ENCODE measurements at regions not wholly inside any gene's neighbourhood (a gene's known extent, or its start where the extent isn't known, plus 50 kb on each side); places are given as distances from the start of the nearest gene placed in this dataset.

DNA sequence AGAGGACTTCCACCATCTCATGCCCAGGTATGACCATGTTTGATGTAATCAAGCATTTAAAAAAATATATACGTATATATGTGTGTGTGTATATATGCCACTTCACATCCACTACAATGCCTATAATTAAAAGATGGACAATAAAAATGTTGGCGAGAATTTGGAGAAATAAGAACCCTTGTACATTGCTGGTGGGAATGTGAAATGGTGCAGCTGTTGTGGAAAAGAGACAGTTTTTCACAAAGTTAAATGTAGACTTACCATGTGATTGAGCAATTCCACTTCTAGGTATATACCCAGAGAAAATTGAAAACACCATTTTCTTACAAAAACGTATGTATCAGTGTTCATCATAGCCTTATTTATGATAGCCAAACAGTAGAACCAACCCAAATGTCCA lies 229.2 kb upstream of the WWC1 start:
- ATAC-seq, result no peak
- no peak for DNase-seq
- intact Hi-C loops (cut with DNase I), result no loop called here

DNA sequence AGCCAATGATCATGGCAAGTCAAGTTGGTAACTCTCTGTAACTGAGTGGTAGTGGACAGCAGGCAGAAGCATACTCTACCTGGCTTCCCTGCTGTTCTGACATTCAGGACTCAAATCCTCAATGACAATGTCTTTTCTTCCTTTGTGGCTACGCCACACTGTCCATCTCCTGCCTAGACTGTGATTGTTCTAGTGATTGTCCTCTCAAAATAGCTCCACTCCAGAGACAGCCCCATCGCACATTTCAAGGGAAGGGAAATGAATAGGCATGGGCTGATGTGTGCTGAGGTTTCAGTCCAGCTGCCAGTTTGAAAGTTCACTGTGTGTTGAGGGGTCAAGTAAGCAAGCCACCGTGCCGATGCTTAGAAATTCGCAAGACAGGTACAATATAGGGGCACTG lies 227.0 kb upstream of the WWC1 start:
- ATAC-seq, result no peak
- intact Hi-C loops (cut with DNase I), result no loop called here
- no peak for DNase-seq

DNA sequence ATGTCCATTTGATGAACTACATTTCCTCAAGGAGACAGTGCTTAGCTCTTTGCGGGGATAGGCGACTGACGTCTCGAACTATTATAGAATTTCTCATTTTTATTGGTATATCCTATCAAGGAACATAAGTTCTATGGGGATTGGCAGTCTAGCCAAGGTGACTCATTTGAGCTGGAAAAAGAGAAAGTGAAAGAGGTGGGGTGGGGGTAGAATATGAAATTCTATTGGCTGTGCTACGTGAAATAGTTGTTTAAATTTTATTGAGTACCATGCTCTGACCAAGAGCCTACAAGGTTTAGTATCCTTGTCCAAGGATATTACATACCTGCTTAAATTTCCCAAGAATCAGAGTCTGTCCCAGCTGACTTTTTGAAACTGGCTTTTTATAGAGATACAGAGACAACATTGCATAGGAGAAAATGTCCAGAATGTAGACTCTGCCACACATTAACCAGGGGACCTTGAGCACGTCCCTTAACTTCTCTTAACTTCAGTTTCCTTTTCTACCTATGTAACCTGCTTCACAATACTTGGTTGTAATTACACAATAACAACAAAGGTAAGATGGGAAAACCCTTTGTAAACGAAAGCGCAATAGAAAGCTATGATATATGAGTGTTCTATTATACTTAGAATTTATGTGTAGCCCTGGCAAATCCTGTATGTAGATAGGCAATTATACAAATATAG lies 226.4 kb upstream of the WWC1 start:
- ATAC-seq (no peak), DNase-seq (no peak)
- intact Hi-C loops (cut with DNase I), result no loop called here

DNA sequence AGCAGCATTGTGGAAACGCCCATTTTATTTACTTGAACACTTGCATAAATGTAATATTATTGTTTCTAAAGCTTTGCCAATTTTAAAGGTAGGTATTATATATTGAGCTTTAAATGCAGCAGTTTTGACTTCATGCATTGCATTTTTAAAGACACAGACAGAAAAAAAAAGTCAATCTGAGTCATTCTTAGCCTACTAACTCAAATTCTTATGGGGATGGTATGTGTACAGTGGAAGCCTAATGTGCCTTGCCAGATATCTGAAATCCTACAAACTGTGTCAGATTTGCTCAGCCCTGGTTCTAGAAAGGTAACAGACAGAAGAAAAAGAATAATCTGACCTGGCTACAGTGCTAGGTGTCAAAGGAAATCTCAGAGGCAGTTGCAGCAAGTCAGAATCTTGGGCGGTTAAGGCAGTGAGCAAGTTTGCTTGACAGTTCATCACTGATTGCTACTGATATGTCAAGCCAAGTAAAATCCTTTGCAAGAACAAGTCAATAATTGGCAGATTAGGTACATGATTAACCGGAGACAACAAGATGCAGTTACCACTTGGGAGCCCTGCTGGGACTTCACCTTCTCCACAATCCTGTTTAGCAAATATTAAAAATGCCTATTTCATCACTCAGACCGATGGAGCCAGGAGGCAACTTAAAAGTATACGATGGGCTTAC lies 224.8 kb upstream of the WWC1 start:
- intact Hi-C loops (cut with DNase I), result no loop called here
- DNase-seq, result no peak
- no peak for ATAC-seq

DNA sequence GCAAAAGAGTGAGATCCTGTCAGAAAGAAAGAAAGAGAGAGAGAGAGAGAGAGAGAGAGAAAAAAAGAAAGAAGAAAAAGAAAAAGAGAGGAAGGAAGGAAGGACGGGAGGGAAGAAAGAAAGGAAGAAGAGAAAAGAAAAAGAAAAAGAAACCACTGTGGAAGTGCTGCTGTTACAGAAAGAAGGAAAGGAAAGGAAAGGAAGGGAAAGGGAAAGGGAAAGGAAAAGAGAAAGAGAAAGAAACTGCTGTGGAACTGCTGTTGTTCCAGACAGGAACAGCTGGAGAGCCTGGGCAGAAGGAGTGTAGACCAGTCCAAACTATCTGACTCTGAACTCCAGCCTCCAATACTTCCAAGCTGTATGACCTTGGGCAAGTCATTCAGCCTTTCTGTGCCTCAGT lies 220.7 kb upstream of the WWC1 start:
- intact Hi-C loops (cut with DNase I), result no loop called here
- ATAC-seq (no peak), DNase-seq (no peak)

DNA sequence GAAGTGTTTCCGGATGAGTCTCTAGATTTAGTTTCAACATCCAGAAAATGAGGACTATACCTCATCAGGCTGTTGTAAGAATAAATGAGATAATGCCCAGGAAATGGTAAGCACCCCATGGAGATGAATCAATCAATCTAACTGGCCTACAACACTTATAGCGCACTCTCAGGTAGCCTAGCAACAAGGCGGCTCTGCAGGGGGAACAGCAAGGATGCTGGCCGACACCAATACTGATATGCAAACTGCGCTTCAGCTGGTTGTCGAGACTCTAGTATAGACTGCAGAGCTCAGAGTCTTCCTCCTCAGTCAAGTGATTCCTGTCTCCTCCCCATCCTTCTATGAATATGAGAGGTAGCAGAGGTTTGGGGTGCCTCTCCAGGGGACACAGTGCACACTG lies 218.8 kb upstream of the WWC1 start:
- DNase-seq (no peak), ATAC-seq (no peak)
- intact Hi-C loops (cut with DNase I), result no loop called here

DNA sequence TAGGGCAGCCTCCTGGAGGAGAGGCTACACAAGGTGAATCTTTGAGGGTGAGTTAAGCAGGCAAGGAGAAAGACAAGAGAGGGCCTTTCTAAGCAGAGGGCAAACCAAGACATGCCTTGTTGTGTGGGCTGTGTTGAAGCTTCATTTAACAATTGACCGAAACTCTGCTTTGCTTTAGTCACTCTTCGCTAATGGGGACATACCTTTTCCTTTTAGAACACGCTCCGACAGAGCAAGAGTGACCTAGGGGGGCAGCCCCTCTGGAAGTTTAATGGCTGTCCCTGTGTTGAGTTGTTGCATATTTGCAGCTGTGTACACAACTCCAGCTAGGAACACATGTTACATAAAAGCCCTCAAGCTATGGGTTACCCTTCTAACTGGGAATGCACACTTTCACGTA lies 218.1 kb upstream of the WWC1 start:
- DNase-seq, result no peak
- ATAC-seq, result no peak
- intact Hi-C loops (cut with DNase I), result no loop called here

DNA sequence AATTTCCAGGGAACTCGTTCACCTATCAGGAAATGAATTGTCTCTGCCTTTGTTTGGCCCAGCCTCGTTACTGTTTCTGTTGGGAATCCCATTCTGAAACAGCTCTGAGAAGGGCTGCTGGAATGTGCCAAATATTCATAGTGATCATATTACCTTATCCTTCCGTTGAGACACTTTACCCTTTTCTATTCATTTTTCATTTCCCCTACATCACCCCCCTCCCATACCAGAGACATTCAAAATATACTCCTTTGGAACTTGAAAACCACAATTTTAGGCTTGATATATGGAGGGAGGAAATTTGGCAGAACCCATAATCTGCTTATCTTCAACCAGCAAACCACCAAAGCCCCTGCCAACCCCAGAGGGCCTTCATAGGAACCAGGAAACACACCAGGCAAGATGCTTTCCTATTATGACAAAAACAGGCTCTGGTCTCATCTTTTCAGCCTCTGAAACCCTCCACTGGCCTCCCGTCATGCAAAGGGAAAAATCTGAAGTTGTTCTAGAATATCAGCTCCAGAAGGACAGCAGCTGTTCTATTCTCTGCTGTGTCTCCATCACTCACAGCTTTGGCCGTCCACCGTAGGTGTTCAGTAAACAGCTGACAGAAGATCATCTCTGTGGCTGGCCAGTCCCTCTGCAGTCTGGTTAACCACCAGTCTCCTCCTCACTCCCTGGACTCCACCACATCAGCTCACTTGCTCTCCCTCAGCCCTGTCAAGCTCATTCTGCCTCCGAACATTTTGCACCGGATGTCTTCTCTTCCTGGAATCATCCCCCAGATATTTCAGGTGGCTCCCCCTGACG lies 217.2 kb upstream of the WWC1 start:
- intact Hi-C loops (cut with DNase I), result no loop called here
- no peak for ATAC-seq
- DNase-seq, result no peak

DNA sequence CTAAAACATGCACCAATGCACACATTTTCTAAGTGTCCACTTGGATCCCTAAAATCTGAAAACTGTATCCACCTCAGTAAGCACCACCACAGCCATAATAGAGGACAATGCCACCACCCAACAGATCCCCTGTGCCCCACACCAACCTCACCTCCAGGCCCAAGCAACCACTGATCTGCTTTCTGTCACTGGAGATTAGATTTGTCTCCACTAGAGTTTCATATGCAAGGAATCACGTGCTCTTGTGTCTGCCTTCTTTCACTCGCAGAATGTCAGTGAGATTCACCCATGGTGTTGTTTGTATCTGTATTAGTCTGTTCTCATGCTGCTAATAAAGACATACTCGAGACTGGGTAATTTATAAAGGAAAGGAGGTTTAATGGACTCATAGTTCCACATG lies 216.1 kb upstream of the WWC1 start:
- intact Hi-C loops (cut with DNase I), result no loop called here
- DNase-seq (no peak), ATAC-seq (peak in 1 of 2 donors; percentile 38)

DNA sequence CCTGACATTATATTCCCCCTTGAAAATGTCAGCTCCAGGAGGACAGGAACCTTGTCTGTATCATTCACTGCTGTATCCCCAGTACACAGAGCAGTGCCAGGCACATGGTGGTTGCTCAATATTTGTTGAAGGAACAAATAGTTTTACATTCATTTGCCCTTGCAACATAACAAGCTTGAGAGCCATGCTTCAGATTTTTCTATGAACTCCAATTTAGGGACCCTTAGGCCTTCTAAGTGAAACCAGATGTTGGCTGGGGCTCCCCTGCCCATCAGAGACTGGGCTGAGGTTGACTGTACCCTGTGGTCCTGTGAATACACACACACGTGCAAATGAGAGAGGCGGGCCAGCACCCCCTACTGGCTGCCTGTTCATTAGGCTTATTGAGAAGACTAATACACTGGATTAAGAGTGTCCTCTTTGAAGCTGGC lies 214.9 kb upstream of the WWC1 start:
- peak in 1 of 2 donors; percentile 23 for ATAC-seq
- peak; percentile 37 for DNase-seq
- intact Hi-C loops (cut with DNase I), result no loop called here

DNA sequence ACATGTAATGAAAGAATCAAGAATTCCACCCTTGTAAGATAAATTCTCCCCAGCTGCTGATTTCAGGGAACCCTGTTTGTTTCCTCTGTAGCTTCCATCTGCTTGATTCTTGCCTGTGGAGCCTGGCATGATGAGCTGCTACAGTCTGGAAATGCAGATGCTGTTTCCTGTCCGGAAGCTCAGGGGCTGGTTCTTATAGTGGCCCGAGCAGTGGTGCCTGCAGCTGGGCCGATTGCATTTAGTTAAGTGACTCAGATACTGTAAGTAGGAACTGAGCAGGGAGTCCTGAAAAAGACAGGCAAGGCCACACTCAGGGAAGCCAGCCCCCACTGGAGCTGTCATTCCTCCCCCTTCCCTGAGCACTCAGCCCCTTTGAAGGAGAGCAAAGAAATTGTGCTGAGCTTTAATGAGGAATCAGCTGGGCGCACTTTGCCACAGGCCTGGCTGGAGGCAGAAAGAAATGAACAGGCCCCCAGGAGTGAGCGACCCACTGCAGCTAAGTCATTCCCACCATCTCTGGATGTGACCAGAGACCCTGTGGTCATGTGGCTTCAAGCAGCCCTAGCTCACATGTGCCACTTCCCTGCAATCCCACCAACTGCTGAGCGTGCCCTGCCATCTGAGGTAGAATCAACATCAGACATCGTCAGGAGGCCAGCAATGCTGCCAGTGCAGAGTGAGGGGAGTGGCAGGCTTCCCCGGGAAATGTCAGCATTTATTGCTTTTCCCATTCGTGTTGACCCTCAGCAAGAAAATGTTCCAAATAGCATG lies 206.0 kb upstream of the WWC1 start:
- intact Hi-C loops (cut with DNase I), result no loop called here
- no peak for DNase-seq

DNA sequence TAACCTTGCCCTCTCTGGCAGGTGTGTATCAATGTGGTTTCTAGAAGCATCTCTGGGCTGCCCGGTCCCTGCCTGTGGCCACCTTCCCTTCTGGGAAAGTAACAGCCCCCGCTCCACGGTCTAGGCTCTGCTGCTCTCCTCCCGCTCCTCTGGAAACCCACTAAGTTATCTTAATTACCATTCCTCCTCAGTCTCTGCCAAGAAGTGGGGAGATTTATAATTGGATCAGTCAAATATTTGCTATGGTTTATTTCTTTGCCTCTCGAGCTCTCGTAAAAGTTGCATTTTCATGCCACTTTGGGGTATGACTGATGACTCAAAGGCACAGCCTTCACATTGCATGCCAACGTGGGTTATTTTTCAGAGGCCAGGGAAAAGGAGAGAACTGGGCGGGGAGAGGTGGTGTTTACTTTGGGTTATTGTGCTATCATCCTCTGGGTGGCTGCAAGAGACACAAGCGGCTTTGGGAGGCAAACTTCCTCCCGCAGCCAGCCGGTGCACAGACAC lies 205.3 kb upstream of the WWC1 start:
- no peak for ATAC-seq
- DNase-seq, result no peak
- intact Hi-C loops (cut with DNase I), result no loop called here

More for the DNA sequence above, 206.0 kb upstream of the WWC1 start:
- ATAC-seq, result no peak

DNA sequence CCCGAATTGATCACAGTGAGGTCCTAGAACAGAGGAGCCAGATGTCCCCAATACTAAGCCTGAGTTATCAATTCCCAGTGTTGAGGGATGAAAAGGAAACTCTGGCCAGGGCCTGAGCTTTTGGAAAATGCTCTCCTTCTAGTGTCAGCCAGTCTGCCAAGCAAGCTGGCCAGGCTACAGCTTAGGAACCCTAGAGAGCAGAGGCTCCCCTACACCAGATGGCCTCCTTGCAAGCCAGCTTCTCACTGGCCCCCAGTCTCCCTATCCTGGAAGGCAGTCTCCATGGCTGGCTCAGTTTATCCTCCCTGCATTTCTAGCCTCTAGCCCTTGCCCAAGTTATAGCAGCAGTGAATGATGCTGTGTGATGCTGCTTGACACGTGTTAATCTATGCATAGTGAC lies 204.7 kb upstream of the WWC1 start:
- no peak for ATAC-seq
- no peak for DNase-seq
- intact Hi-C loops (cut with DNase I), result no loop called here

DNA sequence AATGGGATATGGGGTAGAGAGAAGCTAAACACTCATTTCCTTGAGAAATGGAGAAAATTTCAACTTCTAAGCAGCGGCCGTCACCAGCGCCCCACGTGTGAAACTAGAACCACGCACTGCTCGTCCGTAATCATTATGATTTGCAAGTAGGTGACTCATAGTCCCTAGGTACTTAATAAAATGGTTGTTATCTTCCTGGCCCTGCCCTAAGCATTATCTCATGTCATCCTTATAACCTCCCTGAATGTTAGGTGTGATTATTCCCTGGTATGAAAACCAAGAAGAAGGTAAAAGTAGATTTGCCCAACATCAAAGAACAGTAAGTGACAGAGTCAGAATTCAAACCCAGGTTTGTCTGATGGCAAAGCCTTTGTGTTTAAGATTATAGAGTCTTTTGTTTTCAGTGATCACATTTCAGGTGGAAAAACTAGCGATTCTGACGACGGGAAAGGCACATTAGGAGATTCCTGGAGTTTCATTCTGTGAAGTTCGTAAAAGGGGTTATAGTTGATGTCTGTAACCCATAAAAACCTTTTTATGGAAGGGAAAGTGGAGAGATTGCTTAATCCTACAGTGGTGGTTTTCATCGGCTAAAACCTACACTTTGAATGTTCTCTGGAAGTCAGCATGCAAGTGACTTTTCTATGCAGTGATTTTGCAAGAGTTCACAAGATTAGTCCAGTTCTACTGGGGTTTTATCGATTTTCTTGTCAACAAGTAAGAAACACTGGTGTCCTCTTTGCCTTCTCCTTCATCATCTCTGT lies 202.9 kb upstream of the WWC1 start:
- no peak for DNase-seq
- no peak for ATAC-seq
- intact Hi-C loops (cut with DNase I), result no loop called here

DNA sequence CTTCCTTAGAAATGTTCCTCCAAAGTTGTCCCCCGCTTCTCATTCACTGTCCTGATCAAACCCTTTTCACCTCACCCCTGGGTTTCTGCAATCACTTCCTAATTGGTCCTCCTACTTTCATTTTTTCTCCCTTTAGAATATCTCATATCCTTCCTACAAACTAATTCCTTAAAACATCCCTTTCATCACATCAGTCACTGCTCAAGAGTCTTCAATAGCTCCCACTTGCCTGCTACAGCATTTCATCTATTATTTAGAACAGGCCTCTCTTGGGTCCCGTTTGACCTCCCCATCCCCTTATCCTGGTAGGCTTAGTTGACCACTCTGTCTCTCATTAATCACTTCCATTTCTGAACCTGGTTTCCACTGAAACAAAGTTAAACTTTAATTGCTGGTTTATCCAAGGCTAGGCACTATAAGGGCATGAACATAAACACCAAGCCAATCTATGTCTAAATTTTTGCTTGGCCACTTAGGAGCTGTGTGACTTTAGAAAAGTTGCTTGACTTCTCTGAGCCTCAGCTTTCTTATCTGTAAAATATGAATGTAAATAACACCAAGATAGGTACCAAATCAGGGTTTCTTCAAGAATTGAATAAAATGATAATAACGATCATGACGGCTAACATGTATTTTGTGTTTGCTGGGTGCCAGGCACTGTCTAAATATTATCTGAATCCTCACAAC lies 202.1 kb upstream of the WWC1 start:
- DNase-seq, result no peak
- ATAC-seq, result no peak
- intact Hi-C loops (cut with DNase I), result no loop called here

DNA sequence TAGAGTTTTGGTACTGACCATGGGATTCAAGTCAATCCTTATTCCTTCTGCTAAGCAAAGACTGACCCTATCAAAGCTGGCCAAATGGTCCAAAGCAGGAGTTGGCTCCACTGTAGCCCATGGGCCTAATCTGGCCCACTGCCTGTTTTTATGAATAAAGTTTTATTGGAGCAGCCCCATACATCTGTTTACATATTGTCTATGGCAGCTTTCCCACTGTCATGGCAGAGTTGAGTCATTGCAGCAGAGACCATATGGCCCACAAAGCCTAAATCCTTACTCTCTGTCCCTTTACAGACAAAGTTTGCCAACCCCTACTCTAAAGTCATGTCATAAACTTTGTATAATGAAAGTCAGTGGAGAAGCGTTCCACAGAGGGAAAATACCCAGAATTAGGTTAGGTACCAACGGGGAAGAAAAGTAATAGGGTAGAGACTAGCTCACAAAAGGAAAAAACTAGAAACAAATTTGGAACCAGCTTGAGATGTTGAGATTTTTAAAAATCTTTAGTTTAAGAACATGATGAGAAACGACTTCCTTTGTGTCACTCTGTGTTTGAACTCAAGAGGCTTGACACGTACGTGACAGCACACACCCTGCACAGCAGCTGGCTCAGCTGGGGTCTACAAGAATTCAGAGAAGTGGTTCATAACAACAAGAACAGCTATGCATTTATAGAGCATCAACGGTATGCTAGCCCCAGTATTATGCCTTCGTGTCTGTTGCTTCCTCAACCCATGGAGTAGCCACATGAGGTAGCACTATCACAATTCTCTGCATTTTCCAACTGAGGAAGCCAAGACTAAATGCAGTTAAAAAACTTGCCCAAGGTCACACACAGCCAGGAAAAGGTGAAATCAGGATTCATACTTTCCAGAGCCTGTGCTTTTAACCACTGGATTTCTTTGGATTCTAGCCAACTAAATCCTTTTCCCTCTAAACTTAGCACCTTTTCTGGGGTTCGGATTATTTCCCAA lies 198.9 kb upstream of the WWC1 start:
- no peak for DNase-seq
- no peak for ATAC-seq
- intact Hi-C loops (cut with DNase I), result no loop called here

Measured in left cardiac atrium (tissue), 4 donors.